DMS53 (cell line): ENCODE measurements at regions not wholly inside any gene's neighbourhood (a gene's known extent, or its start where the extent isn't known, plus 50 kb on each side); places are given as distances from the start of the nearest gene placed in this dataset.

Experiments
- DNase-seq: peaks from one replicate; lab custom pipeline; 2025; lab: John Stamatoyannopoulos, UW

DNA sequence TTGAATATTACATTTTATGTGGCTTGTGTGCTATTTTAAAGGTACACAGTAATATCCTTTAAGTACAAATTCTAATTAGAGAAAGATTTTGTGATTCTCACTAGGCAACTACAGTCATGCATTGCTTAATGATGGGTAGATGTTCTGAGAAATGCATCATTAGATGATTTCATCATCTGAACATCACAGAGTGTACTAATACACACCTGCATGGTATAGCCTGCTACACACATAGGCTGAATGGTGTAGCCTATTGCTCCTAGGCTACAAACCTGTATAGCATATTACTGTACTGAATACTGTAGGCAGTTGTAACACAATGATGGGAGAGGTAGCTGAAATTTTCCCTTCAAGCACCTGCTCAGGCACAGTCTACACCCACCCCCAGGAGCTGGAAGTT is 217.4 kb upstream of the EOMES start:
- no peak for DNase-seq

GRCh38 chr3:27939940-27940339 is 217.8 kb upstream of the EOMES start:
- peak; percentile 3 for DNase-seq

DNA sequence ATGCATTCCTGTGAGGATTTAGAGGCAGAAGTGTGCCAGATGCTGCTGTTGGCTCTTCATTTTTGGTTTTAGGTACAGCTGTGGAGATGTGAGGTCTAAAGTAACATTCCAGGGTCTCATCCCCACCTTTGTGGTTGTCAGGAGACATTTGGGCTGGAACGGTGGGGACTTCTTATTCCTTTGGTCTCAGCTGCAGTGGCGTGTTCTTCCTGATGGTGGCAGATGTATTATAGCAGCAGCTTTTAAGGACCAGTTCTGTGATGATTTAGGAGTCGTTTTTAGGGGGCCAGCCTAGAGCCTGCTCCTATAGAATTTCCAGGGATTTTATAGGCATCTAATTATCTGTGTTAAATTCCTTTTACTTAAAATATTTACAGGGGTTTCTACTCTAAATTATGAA is 221.0 kb upstream of the EOMES start:
- peak; percentile 2 for DNase-seq

- DNase-seq, result no peak
These were observed 223.1 kb upstream of the EOMES start for GRCh38 chr3:27945229-27945628.

DNA sequence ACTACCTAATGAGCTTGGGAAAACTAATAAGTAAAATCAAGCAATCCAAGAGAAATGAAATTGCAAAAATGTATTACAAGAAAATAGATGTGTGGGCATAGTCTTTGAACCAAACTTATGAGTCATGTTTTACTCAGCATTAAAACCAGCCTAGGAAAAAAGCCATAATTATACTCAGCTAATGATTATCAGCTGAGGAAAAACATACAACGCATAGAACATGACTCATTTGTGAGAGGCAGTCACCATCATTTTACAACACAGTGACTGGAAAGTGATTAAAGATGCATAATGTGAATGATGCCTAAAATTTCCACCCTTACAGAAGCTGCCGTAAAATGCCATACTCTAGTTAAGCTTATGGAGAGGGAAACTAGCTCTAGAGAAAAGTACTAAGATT is 238.0 kb upstream of the EOMES start:
- no peak for DNase-seq

GRCh38 chr3:27963519-27963918 is 241.4 kb upstream of the EOMES start:
- no peak for DNase-seq

DNA sequence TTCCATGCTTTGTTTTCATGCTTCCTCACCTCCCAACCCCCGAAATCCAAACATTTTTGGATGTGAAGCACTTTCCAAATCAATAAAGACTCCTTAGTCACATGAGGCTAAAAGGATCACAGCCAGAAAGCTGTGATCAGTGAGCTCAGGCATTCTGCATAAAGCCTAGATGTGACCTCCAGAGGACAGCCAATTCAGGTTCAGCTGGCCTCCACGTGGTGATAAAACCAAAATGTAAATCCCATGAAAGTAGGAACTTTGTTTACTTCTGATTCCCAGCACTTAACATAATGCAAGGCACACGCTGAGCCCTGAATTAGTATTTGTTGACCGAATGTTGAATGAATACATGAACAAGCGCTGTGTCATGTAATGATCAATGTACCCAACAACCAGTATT is 249.5 kb upstream of the EOMES start:
- DNase-seq, result no peak

GRCh38 chr3:27976933-27977332 is 254.8 kb upstream of the EOMES start:
- DNase-seq, result no peak

DNA sequence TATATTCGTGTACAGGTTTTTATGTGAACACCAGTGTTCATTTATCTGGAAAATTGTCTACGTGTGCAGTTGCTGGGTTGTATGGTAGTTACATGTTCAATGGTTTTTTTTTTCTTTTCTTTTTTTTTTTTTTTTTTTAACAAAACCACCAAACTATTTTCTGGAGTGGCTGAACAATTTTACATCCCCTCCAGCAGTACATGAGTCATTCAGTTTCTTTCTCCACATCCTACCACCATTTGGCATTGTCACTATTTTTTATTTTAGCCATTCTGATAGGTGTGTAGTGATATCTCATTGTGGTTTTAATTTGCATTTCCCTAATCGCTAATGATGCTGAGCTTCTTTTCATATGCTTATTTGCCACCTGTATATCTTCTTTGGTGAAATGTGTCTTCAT is 256.3 kb upstream of the EOMES start:
- DNase-seq, result no peak

- DNase-seq, result no peak
These were observed 255.9 kb upstream of the CMC1 start for GRCh38 chr3:27985369-27986035.

GRCh38 chr3:27986234-27986879 is 255.1 kb upstream of the CMC1 start:
- DNase-seq, result no peak

DNA sequence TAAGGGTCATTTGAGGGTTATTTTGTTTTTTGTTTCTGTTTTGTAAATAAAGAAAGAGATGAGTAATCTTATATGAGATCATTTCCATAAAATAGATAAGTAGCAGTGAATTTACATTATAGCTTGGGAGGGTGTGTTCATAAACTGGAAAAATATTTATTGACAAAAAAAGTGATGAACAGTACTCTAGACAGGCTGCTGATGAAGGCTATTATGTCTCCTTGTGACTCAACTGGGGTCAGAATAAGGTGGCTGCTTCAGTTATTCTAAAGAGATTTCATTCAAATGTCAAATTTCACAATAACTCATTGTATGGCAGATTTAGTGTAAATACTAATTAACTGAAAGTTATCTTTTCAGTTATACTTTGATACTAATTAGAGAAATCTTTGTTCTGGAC is 251.1 kb upstream of the CMC1 start:
- no peak for DNase-seq

- DNase-seq, result no peak
These were observed 250.6 kb upstream of the CMC1 start for GRCh38 chr3:27990837-27991236.

GRCh38 chr3:27993051-27993450 is 248.4 kb upstream of the CMC1 start:
- DNase-seq, result no peak

DNA sequence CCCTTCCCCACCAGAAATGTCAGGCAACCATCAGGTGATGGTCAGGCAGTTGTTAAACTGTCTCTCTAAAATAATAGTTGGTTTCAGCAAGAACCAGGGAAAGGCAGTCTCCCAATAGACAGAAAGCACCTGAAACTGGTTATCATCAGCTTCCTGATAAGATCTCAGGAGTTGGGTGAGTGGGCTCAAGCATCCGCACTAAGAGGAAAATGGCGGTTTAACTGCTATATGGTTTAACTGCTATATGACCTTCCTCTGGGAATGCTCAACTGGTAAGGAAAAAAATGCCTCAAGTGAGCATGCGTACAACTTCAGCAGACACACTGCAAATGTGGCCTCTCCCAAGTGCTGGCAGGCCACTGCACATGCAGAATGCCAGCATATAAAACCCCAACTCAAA is 240.8 kb upstream of the CMC1 start:
- DNase-seq, result no peak

- DNase-seq, result no peak
These were observed 233.2 kb upstream of the CMC1 start for GRCh38 chr3:28008235-28008634.

DNA sequence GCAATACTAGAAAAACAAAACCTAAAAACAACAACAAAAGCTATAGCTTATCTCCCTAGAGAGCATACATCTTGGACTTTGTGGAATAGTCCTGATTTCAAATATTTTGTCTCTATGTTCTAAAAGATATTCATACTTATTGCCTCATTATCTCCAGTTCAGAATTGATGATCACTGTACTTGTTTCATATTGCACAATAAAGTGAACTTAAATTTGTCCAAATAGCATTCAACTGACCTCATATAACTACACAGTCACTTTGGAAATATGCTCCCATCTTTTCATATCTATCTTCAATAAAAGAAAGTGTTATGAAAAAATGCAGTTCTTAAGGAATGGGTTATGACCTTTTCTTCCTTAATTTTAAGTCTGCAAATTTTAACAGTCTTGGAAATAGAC is 228.6 kb upstream of the CMC1 start:
- no peak for DNase-seq

DNA sequence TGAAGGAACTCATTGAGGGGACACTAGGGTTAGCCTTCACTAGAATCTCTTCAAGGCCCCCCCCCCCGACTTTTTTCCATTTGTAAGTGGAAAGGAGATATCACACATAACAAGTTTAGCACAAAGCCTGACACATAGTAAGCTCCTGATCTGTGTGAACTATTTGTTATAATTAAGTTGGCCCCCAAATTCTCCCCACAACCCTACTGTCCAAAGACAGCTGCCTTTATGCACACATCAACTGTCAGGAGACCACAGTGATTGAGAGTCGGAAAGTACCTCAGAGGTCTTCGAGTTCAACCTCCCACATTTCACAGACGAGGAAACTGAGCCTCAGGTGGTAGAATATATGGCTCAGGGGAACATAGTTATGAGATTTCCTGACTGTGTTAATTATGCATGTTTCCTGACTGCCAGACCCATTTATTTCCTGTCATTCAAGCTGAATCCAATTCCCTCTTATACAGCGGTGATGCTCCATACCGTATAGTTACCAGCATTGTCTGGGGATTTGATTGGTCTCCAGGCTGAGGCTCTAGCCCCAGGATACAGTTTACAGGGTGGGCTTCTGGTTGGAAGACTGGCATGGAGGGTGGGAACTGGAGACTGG is 227.4 kb upstream of the CMC1 start:
- DNase-seq, result no peak

DNA sequence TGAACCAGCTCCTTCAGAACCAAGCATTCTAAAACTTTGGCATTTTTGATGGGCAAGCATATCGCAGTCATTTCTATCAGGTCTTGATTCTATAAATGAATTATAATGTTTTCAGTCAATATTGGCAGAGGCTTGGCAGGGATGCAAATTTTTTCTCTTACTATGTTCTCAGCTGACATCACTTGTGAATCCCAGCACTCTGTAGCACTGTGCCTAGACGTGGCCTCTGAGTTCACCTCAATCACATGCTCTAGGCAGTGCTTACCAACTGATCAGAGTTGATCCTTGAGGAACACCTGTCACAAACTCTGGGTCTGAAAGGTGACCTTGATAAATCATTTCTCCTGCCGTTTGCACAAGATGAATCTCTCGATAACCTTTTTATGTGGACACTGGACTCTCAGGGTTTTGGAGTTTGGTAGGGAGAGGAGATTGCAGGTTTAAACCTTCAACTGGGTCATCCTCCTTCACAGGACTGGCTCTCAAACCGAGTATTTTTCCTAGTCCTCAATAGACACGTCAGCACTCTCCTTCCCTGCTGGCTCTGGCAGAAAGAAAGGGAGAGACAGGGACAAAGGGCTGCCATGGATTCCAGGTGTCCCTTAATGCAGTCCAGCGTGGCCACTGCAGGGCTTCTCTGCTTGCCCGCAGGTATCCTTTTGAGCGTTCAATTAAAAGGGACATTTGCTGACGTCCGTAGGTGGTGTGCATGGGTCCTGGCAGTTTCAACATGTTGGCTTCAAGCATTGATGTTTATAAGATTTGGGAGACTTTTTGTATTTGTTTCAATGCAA is 222.3 kb upstream of the CMC1 start:
- DNase-seq, result peak; percentile 27

GRCh38 chr3:28019740-28020139 is 221.7 kb upstream of the CMC1 start:
- no peak for DNase-seq

GRCh38 chr3:28022916-28023315 is 218.5 kb upstream of the CMC1 start:
- DNase-seq, result peak; percentile 23

- no peak for DNase-seq
These were observed 212.9 kb upstream of the CMC1 start for GRCh38 chr3:28028554-28028953.
